Amygdala (tissue), 56 donors: ENCODE measurements at regions not wholly inside any gene's neighbourhood (a gene's known extent, or its start where the extent isn't known, plus 50 kb on each side); places are given as distances from the start of the nearest gene placed in this dataset.

Experiments used
- DNase-seq, 56 donors: peaks; one replicate each; lab custom pipeline; 2025; lab: John Stamatoyannopoulos, UW

DNA sequence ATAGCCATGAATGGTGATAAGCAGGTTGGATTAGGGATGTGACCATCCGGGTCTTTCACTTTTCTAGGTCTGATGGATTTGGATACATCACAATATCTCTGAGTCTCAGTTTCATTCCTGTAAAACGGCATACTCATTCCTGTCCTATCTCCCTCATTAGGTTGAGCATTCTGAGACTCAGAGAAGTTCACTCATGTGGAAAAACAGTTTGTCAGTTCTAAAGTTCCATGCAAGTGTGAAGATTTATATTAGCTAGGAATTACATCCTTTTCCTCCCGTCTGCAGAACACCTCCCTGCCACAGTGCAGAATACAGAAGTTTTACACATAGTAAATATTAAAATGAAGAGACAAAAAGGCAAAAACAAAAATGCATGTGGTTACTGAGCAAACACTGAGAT is 94.2 kb upstream of the SLC25A13 start:
- no peak for DNase-seq

DNA sequence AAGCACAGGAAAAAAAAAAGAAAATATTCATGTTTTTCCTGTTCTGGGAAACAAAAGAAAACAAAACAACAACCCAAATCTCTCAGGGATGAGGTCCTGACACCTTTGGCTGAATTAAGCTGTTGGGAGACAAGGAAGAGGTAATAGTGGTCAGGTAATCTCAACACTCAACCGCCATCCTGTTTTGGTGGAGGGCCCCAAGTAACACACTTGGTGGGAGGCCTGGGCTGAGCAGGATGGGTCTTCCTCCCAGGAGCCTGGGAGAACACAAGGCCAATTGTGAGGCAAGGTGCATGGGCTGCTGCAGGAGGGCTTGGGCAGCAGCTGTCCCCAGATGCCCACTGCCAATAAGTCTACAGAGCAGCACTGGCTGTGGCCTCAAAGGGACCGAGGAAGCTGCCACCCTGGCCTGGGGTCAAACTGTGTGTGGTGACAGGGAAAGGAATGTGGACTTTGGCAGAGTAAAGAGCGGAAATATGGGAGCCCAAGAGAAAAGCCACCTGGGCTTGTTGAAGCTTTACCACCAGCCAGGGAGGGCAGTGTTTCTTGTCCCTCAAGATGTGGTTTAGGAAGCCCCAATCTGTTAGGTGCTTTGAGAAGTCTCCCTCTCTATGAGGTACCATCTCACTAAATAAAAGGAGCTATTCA is 93.5 kb upstream of the SLC25A13 start:
- no peak for DNase-seq

DNA sequence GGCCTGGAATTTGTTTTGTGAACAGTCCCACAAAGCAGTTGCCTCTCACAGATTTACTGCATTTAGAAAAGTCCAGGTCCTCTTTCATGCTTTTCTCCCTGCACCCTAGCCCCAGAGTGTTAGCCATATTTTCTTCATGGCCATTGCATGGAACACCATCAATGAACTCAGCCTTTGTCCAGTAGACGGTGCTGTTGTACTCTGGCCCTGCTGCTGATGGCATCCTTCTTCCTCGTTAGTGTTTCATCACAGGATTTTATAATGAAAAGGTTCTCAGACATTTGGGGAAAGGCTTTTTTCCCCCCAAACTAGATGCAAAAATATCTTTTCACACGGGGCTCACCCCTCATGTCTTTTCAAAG is 93.0 kb upstream of the SLC25A13 start:
- peak in 29 of 56 donors; percentile 0 to 67 (median 12) for DNase-seq

DNA sequence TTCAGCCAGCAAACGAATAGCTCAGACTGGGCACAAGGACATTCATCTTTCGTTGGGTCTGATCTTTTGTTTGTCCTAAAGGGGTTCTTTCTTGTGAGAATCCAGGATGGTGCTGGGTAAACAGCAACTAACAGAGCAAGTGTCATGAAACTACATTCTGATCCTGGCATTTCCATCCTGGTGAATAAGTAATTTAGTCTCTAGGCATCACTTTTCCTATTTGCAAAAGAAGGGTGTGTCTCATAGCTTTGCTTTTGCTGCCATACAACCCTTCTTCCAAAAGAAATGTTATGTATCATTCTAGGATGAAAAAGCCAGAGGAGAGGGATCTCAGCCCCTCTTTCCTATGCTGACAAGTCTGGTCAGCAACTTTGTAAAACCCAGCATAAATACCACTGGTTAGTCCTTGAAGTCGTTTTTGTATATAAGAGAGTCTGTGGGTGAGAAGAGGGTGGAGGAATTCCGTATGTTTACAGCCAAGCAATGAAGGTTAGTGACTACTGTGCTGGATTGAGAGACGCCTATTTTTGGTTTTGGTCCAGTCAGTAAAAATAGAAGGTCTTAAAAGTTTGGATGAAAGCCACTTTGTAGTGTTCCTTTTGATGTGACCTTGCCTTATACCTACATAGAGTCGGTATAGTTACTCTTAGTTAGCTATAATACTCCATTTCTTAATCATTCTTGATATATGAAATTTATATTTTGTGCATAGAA is 88.4 kb upstream of the SLC25A13 start:
- no peak for DNase-seq

DNA sequence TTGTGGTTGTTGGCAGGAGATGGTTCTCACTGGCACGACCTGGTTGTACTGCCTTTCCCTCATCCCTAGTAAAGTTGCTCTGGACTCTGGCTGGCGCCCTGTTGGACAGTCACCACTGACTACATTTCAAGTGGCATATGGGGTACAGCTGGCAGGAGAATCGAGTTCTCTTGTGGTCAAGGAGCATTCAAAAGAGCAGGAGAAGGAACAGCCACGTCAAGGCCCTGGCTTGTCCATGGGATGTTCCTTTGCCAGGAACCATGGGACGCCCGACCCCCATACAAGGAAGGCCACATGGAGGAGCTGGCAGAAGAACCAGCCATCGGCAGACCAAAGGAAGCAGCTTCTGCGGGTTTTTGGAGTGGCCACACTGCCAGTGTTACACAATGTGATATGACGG is 87.0 kb upstream of the SLC25A13 start:
- DNase-seq = no peak

DNA sequence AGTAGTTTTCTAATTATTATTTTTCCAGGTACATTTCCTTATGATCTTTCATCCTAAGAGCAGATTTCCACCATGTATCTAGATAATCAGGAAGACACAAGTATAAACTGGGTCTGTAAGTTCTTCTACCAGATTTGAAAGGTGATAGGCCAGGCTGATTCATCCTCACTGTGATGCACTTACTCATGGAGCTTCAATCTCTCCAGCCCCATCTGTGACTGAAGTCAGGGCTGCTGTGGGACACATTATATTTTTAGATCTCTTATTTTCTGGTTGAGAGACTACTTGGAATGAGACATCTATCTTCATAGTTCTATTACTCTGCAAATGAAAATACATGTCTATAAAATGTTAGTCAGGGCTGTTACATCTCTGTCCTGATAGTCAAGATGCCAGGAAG is 85.5 kb upstream of the SLC25A13 start:
- no peak for DNase-seq

DNA sequence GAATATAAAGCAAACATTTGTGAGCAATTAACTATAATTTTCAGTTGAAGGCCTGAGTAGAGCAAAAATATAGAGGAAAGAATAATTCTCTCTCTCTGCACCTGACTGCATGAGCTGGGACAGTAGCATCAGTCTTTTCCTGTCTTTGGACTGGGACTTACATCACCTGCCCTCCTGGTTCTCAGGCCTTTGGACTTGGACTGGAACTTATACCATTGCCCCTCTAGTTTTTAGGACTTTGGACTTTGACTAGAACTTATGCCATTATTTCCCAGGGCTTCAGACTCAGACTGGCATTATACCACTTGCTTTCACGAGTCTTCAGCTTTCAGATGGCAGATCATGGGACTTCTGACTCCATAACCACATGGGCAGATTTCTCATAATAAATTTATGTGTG is 81.0 kb upstream of the SLC25A13 start:
- DNase-seq = no peak

DNA sequence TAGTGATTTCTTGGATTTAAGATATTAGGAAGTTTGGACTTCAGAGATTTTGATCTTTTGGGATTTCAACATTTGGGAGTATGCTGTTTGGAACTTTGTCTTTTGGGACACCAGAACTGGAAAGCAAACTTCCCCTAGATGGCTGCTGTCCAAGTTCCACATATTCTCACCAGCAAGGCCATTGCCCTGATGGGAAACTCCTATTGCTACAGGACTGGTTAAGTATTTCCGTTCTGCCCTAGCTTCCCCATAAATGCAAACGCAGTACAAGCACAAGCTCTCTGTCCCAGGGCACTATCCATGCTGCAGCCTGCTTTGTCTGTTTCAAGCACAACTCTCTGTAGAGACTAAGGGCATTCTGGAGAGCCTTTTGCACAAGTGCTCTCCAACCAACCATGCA is 79.3 kb upstream of the SLC25A13 start:
- no peak for DNase-seq

DNA sequence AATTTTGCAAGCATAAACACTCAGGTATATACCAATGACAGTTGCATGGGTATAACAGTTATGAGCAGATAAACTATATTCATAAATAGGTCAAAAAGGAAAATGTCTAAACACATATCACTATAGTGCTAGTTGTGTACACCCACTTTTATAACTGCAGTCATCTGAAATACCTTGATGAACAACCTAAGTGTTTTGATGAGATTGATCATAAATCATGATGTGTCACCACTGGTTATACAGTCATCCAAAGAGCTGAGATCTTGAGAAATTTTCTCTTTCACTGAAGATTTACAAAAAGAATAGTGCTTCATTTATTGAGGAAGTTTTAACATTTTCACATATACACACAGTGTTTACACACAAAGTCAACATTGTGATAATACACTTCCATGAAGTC is 78.6 kb upstream of the SLC25A13 start:
- DNase-seq = no peak

DNA sequence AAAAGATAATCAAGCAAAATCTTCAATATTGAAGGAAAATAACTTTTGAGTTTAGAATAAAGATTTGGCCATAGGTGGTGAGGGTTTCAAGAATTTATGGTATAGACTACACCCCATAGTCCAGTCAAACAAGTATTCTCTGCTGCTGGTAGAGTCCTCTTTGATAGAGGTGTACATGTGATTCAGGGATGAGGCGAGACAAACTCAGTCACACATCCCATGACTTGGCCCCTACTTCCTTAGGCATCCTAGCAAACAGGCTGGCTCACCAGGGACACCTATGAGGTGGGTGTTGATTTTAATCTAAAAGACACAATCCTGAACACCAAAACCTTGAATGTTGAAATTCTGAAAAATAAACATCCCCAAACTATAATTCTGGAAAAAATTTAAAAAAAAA is 78.1 kb upstream of the SLC25A13 start:
- no peak for DNase-seq

DNA sequence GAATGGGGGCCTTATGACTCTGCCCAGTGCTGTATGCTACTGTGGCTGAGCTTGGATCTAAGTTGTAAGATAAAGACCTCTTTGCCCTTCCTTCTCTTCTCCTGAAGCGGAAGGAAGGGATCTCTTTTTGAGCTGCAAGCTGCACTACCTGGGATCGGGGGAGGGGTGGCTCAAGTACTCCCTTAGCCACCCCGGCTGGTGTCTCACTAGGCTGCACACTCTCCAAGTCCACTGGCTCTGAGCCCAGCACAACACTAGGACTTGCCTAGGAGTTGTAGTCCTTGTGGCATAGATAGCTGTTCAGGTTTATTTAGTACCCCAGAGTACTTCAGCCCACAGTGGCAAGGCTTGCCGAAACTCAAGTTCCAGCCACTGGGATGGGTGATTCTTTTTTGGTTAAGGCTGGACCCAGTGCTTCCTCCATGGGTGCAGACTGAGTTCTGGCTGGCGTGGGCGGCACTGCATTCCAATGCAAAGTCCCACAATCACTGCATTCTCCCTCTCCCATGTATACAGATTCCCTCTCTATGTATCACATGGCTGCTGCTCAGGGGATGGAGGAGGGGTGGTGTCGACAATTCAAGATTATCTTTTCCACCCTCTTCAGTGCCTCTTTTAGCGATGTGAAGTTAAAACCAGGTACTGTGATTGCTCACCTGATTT is 76.2 kb upstream of the SLC25A13 start:
- DNase-seq = no peak

DNA sequence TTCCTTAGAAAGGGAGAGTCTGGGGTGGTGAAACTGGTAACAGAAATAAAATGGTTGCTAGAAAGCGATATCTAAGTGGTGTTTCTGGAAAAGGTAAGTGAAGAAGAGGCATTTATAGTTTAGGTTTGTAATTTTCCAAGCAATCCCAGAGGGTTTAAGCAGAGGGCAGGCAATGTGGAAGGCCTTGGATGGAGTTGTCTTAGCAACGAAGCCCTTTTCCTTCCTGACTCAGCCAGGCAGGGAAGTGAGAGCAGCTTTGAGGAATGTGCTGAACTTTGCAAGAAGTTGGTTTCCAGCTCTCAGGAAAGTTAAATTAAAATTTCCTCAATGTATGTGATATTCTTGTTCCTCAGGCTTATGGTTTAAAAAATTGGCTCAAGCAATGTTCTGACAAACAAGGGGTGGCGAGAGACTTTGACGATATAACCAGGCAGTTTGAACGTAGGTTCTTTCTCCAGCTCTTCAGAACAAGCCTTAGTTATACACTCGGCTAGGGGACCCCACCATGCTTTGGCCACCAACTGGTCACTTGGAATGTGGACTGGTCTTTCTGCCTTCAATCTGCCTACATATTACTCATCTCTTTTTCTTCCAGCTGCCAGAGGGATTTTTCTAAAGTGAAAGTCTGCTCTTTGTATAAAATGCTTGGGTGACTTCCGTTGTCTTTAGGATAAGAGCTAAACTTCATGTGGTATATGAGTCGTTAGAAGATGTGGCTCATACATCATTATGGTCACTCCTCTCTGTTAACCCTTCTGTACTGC is 66.9 kb upstream of the SLC25A13 start:
- DNase-seq = no peak

DNA sequence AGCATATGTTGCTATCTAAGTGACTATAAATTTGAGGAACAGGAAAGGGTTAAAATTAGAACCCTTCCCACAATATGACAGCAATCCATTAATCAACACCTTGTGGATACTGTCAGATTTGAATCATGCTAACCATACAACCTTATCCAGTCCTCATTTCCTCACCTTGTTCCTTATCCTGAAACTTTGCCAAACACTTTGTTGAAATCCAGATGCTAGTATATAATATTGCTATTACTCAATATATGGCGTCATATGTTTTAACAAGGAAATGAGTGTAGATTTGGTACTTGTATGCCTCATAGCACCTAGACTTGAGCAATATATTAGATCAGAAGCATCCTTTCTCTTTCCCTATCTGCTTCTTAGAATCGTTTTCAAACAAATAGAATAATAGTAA is 66.3 kb upstream of the SLC25A13 start:
- DNase-seq = no peak

DNA sequence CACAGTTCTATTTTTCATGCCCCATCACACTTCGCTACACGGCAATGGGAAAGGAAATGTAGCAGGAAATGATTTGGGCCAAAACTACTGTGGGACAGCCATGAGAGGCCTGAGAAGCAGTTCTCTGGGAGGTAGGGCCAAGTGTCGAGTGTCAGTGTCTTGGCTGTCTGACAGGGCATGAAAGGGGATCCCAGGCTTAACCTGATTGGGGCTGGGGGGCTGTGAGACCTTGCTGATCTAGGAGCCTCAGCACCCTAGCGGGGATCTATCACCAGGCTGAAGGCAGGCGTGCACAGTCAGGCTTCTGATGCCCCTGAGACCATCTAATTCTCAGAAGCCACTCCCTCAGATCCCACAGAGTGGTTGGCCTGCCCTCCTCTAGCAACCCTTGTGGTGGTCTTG is 58.2 kb upstream of the SLC25A13 start:
- no peak for DNase-seq

DNA sequence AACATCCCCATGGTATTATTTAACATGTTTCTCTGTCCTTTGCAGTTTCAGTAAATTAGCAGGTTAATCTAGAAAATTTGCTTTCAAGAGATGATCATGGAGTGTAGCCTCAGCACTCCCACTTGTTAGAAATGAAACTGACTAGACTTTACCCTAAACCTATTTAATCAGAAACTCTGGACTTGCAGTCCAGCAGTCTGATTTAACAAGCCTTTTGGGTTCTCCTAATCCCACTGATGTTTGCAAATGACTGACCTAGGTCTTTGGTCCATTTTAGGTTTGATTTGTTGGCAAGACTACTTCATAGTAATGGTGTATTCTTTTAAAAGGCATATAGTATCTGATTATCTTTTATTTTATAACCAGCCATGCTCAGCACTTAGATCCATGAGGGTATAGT is 55.5 kb upstream of the SLC25A13 start:
- DNase-seq = no peak
